Activated naive CD4-positive, alpha-beta T cell treated with anti-CD3 and anti-CD28 coated beads for 36 hours (primary cell): ENCODE measurements at regions not wholly inside any gene's neighbourhood (a gene's known extent, or its start where the extent isn't known, plus 50 kb on each side); places are given as distances from the start of the nearest gene placed in this dataset.
"Not testable (repeated sequence)": the region's sequence is repeated elsewhere in the genome, so short reads cannot be mapped to it uniquely, and the experiment has no call there.

ENCODE experiments used
- CTCF ChIA-PET: fragments of 350-600 bp; sonication (Branson Sonifier 250); formaldehyde crosslinking; loops from one replicate; lab custom pipeline; 2021; ENCODE audit warnings: antibody characterized with exemption; lab: Charles Lee
- DNase-seq: peaks from one replicate; pipeline ENCODE4 v3.0.0-alpha.2; 2020
- H3K27ac Mint-ChIP-seq: one replicate; pipeline ENCODE4 v1.8.0; 2021; ENCODE audit warnings: mild to moderate bottlenecking, mixed read lengths
- H3K27me3 Mint-ChIP-seq: one replicate; pipeline ENCODE4 v1.8.0; 2021; ENCODE audit warnings: low read depth, mixed read lengths
- H3K36me3 Mint-ChIP-seq: one replicate; pipeline ENCODE4 v1.8.0; 2021; ENCODE audit warnings: low read depth, mixed read lengths
- H3K4me1 Mint-ChIP-seq: one replicate; pipeline ENCODE4 v1.8.0; 2021; ENCODE audit warnings: low read depth, mixed read lengths
- H3K4me3 Mint-ChIP-seq: one replicate; pipeline ENCODE4 v1.8.0; 2021; ENCODE audit warnings: mild to moderate bottlenecking, moderate library complexity, mixed read lengths
- H3K9me3 Mint-ChIP-seq: one replicate; pipeline ENCODE4 v1.8.0; 2021; ENCODE audit warnings: mixed read lengths
- intact Hi-C: fragments of 100-400 bp; cut with micrococcal nuclease; formaldehyde crosslinking; loops from one replicate; pipeline ENCODE4 v1.15.1; 2023

- Mint-ChIP-seq H3K4me3 (no peak overlapping the region), H3K36me3 (no peaks in the 10 kb centered on the region), H3K27me3 (peaks cover 18% of the 10 kb centered on the region), H3K27ac (no peak overlapping the region), H3K4me1 (peaks cover 12% of the 10 kb centered on the region), H3K9me3 (peaks cover 5% of the 10 kb centered on the region)
- DNase-seq, result no peak
- CTCF ChIA-PET, result interaction anchor here (0.9 kb wide), 1 partner anchor 59 kb away, joined by 3 read pairs; no protein-coding TSS in a partner anchor
- intact Hi-C loops, result loop anchor here (10.0 kb wide), 1 partner anchor 112 kb away; no protein-coding TSS in a partner anchor
These were observed 119.5 kb upstream of the UNC5B start for GRCh38 chr10:71092812-71093401.

- Mint-ChIP-seq H3K36me3 (no peaks in the 10 kb centered on the region), H3K4me3 (no peak overlapping the region), H3K27me3 (peaks cover 22% of the 10 kb centered on the region), H3K27ac (no peak overlapping the region), H3K9me3 (peaks cover 5% of the 10 kb centered on the region), H3K4me1 (peaks cover 12% of the 10 kb centered on the region)
- CTCF ChIA-PET, result interaction anchor here (0.9 kb wide), 1 partner anchor 59 kb away, joined by 3 read pairs; no protein-coding TSS in a partner anchor
- intact Hi-C loops, result loop anchor here (10.0 kb wide), 1 partner anchor 111 kb away; no protein-coding TSS in a partner anchor
- no peak for DNase-seq
These were observed 118.8 kb upstream of the UNC5B start for GRCh38 chr10:71093531-71093930.

DNA sequence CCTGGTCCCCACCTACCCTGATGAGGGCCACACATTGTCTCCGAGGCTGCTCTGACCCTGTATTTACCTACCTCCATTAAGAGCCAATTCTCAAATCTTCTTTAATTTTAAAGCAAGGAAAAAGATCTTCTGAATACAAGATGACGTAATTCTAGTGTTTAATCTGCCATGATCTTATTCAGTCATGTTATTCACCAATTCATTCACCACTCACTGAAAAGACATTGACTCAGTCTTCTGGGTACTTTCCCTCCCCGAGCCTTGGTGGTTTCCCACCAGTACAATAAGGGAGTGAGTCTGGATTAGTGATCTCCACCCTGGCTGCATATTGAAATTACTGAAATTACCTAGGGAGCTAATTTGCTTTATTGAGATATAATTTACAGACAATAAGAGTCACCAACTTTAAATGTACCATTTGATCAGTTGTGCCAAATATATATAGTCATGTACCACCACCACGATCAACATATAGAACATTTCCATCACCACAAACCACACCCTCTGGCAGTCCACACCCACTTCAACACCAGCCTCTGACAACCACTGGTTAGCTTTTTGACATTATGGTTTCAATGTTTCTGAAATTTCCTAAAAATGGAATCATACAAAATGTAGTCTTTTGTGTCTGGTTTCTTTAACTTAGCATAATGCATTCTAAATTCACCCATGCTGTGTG is 117.5 kb upstream of the UNC5B start:
- Mint-ChIP-seq H3K27ac (peak overlapping the region; percentile 59), H3K4me3 (no peak overlapping the region), H3K4me1 (peaks cover 12% of the 10 kb centered on the region), H3K27me3 (peaks cover 28% of the 10 kb centered on the region), H3K36me3 (no peaks in the 10 kb centered on the region), H3K9me3 (peaks cover 5% of the 10 kb centered on the region)
- DNase-seq, result peak; percentile 76
- intact Hi-C loops, result loop anchor here (10.0 kb wide), 1 partner anchor 110 kb away; no protein-coding TSS in a partner anchor
- CTCF ChIA-PET, result no interaction called here

DNA sequence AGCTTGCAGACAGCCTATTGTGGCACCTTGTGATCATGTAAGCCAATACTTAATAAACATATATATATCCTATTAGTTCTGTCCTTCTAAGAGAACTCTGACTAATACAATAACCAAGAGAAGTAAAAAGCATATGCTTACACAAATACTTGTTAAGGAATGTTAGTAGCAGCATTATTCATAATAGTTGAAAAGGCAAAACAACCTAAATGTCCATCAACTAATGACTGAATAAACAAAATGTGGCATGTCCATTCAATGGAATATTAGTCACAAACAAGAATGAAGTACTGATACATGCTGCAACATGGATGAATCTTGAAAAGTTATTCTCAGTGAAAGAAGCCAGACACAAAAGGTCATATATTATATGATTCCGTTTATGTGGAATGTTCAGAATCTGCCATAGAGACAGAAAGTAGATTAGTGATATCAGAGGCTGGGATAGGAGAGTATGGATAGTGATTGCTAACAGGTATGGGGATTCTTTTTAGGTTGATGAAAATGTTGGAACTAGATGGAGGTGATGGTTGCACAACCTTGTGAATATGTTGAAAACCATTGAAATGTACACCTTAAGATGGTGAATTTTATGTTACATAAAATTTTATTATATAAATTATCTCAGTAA is 112.5 kb upstream of the UNC5B start:
- Mint-ChIP-seq H3K9me3 (no peaks in the 10 kb centered on the region), H3K4me1 (peaks cover 7% of the 10 kb centered on the region), H3K27me3 (peaks cover 22% of the 10 kb centered on the region), H3K4me3 (no peak overlapping the region), H3K27ac (no peak overlapping the region), H3K36me3 (no peaks in the 10 kb centered on the region)
- intact Hi-C loops, result loop anchor here (10.0 kb wide), 1 partner anchor 105 kb away; no protein-coding TSS in a partner anchor
- CTCF ChIA-PET, result no interaction called here
- no peak for DNase-seq

GRCh38 chr10:71103961-71104360 is 108.4 kb upstream of the UNC5B start:
- CTCF ChIA-PET, result no interaction called here
- Mint-ChIP-seq H3K4me3 (no peak overlapping the region), H3K4me1 (peaks cover 5% of the 10 kb centered on the region), H3K27ac (no peak overlapping the region), H3K27me3 (peaks cover 9% of the 10 kb centered on the region), H3K36me3 (peaks cover 1% of the 10 kb centered on the region), H3K9me3 (peaks cover 5% of the 10 kb centered on the region)
- no peak for DNase-seq
- intact Hi-C loops, result no loop called here

DNA sequence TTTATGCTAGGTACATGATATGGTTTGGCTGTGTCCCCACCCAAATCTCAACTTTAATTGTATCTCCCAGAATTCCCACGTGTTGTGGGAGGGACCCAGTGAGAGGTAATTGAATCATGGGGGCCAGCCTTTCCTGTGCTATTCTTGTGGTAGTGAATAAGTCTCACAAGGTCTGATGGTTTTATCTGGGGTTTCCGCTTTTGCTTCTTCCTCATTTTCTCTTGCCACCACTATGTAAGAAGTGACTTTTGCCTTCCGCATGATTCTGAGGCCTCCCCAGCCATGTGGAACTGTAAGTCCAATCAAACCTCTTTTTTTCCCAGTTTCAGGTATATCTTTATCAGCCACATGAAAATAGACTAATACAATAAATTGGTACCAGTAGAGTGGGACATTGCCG is 106.2 kb upstream of the UNC5B start:
- peak; percentile 14 for DNase-seq
- CTCF ChIA-PET, result interaction anchor here (0.6 kb wide), 1 partner anchor 8 kb away, joined by 3 read pairs; no protein-coding TSS in a partner anchor
- H3K27ac Mint-ChIP-seq, H3K36me3 Mint-ChIP-seq, H3K27me3 Mint-ChIP-seq, H3K9me3 Mint-ChIP-seq, H3K4me3 Mint-ChIP-seq, intact Hi-C loops, H3K4me1 Mint-ChIP-seq: not testable (repeated sequence)

DNA sequence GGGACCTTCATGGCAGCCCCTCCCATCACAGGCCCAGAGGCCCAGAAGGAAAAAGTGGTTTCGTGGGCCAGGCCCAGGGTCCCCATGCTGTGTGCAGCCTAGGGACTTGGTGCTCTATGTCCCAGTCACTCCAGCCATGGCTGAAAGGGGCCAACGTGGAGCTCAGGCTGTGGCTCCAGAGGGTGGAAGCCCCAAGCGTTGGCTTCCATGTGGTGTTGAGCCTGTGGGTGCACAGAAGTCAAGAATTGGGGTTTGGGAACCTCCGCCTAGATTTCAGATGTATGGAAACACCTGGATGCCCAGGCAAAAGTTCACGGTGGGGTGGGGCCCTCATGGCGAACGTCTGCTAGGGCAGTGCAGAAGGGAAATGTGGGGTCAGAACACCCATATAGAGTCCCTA is 105.3 kb upstream of the UNC5B start:
- intact Hi-C loops, H3K4me1 Mint-ChIP-seq, H3K36me3 Mint-ChIP-seq, H3K4me3 Mint-ChIP-seq, H3K9me3 Mint-ChIP-seq, DNase-seq, CTCF ChIA-PET, H3K27me3 Mint-ChIP-seq, H3K27ac Mint-ChIP-seq: not testable (repeated sequence)

- H3K4me3 Mint-ChIP-seq, result not testable (repeated sequence)
These were observed 104.3 kb upstream of the UNC5B start for GRCh38 chr10:71108042-71108441.

DNA sequence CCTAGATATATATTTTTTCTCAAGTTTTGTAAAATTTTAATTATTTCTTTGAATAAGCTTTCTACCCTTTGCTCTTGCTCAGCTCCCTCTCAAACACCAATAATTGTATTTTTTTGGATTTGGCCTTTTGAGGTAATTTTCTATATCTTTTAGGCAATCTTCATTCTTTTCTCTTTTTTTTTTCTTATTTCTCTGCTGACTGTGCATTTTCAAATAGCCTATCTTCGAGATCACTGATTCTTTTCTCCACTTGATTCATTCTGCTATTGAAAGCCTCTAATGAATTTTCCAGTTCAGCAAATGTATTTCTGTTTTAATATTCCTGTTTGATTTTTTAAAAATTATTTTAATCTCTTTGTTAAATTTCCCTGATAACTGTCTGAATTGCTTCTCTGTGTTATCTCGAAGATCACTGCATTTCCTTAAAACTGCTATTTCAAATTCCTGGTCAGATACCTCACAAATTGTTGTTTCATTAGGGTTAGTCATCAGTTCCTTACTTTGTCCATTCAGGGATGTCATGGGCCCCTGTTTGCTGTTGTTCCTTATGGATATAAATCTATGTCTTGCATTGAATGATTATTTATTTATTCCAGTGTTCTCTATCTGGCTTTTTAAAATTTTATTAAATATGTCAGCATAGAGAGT is 100.1 kb upstream of the UNC5B start:
- DNase-seq, result no peak
- no peaks in the 10 kb centered on the region for H3K36me3 Mint-ChIP-seq
- no peak overlapping the region for H3K27ac Mint-ChIP-seq
- CTCF ChIA-PET, result no interaction called here
- peaks cover 6% of the 10 kb centered on the region for H3K27me3 Mint-ChIP-seq
- intact Hi-C loops, result no loop called here
- H3K4me1 Mint-ChIP-seq, result no peaks in the 10 kb centered on the region
- no peak overlapping the region for H3K4me3 Mint-ChIP-seq
- peaks cover 20% of the 10 kb centered on the region for H3K9me3 Mint-ChIP-seq

More at GRCh38 chr10:71108042-71108441, 104.3 kb upstream of the UNC5B start:
- H3K27me3 Mint-ChIP-seq, H3K9me3 Mint-ChIP-seq, H3K36me3 Mint-ChIP-seq, H3K4me1 Mint-ChIP-seq, CTCF ChIA-PET, DNase-seq, intact Hi-C loops, H3K27ac Mint-ChIP-seq: not testable (repeated sequence)

GRCh38 chr10:71116426-71116825 is 95.9 kb upstream of the UNC5B start:
- Mint-ChIP-seq H3K4me3 (no peak overlapping the region), H3K36me3 (no peaks in the 10 kb centered on the region), H3K4me1 (no peaks in the 10 kb centered on the region), H3K27ac (no peak overlapping the region), H3K9me3 (peaks cover 37% of the 10 kb centered on the region), H3K27me3 (peaks cover 13% of the 10 kb centered on the region)
- DNase-seq, result no peak
- CTCF ChIA-PET, result interaction anchor here (0.6 kb wide), 1 partner anchor 59 kb away, joined by 5 read pairs; no protein-coding TSS in a partner anchor
- intact Hi-C loops, result no loop called here

DNA sequence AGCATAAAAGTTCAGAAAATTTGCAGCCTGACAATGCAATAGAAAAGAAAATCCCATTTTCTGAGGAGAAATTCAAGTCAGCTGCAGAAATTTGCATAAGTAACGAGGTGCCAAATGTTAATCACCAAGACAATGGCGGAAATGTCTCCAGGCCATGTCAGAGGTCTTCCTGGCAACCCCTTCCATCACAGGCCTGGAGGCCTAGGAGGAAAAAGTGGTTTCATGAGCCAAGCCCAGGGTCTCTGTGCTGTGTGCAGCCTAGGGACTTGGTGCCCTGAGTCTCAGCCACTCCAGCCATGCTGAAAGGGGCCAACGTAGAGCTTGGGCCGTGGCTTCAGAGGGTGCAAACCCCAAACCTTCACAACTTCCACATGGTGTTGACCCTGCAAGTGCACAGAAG is 94.8 kb upstream of the UNC5B start:
- H3K36me3 Mint-ChIP-seq, intact Hi-C loops, H3K4me3 Mint-ChIP-seq, DNase-seq, H3K4me1 Mint-ChIP-seq, CTCF ChIA-PET, H3K27ac Mint-ChIP-seq: not testable (repeated sequence)
- Mint-ChIP-seq H3K9me3 (peaks cover 37% of the 10 kb centered on the region), H3K27me3 (peaks cover 16% of the 10 kb centered on the region)

DNA sequence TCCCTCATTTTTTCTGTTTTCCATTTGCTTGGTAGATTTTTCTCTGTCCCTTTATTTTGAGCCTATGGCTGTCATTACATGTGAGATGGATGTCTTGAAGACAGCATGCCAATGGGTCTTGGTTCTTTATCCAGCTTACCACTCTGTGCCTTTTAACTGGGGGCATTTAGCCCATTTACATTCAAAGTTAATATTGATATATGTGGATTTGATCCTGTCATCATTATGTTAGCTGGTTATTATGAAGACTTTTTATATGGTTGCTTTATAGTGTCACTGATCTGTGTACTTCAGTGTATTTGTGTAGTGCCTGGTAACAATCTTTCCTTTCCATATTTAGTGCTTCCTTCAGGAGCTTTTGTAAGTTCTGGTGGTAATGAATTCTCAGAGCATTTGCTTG is 89.3 kb upstream of the UNC5B start:
- CTCF ChIA-PET, result no interaction called here
- no peak for DNase-seq
- H3K36me3 Mint-ChIP-seq, result no peaks in the 10 kb centered on the region
- peaks cover 16% of the 10 kb centered on the region for H3K9me3 Mint-ChIP-seq
- intact Hi-C loops, result no loop called here
- no peak overlapping the region for H3K27ac Mint-ChIP-seq
- H3K4me1 Mint-ChIP-seq, result no peaks in the 10 kb centered on the region
- no peak overlapping the region for H3K4me3 Mint-ChIP-seq
- peaks cover 24% of the 10 kb centered on the region for H3K27me3 Mint-ChIP-seq
